ENCODE measurements at regions not wholly inside any gene's neighbourhood (a gene's known extent, or its start where the extent isn't known, plus 50 kb on each side); places are given as distances from the start of the nearest gene placed in this dataset.
"Not testable (repeated sequence)": the region's sequence is repeated elsewhere in the genome, so short reads cannot be mapped to it uniquely, and the experiment has no call there.

GRCh38 chr1:121517586-121518230, 332.9 kb downstream of the SRGAP2C start:
- Histone ChIP-seq H3K9ac (ENCODE audit: low read depth in 1 of 2, low read length in 2 of 2) (no peak overlapping the region), H3K4me3 (ENCODE audit: low read length in 2 of 2) (no peak overlapping the region), H3K27ac (ENCODE audit: low read depth in 2 of 2, low read length in 2 of 2) (no peak overlapping the region), H3K9me3 (ENCODE audit: control insufficient read depth in 2 of 2, low read length in 2 of 2) (no peaks in the 10 kb centered on the region), H3K27me3 (ENCODE audit: control insufficient read depth in 2 of 2, insufficient read depth in 2 of 2, low read length in 2 of 2) (peaks cover 3 to 4% of the 10 kb centered on the region in 2 donors), H3K4me1 (ENCODE audit: control insufficient read depth in 2 of 2, insufficient read depth in 2 of 2, low read length in 2 of 2) (no peaks in the 10 kb centered on the region), H3K36me3 (ENCODE audit: control insufficient read depth in 2 of 2, insufficient read depth in 2 of 2, low read length in 2 of 2) (no peaks in the 10 kb centered on the region)

DNA sequence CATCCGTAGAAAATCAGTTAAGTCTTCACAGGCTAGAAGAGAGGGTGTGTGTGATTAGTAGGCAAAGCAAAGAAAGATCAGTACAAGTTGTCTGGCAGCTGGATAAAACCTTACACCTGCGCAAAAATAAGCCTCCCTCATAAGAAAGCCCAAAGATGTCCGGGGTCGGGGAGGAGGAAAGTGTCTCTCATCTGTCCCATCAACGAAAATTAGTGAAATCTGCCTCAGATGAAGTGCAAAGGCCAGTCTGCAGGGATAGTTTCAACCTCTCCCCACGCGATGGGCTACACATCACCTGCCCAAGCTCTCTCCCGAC, 333.9 kb downstream of the SRGAP2C start:
- Histone ChIP-seq H3K4me1 (ENCODE audit: control insufficient read depth in 2 of 2, insufficient read depth in 2 of 2, low read length in 2 of 2) (no peaks in the 10 kb centered on the region), H3K36me3 (ENCODE audit: control insufficient read depth in 2 of 2, insufficient read depth in 2 of 2, low read length in 2 of 2) (no peaks in the 10 kb centered on the region), H3K4me3 (ENCODE audit: low read length in 2 of 2) (peak overlapping the region; percentile 23 to 56), H3K27ac (ENCODE audit: low read depth in 2 of 2, low read length in 2 of 2) (peak overlapping the region in 1 of 2 donors; percentile 65), H3K9ac (ENCODE audit: low read depth in 1 of 2, low read length in 2 of 2) (peak overlapping the region in 1 of 2 donors; percentile 24), H3K27me3 (ENCODE audit: control insufficient read depth in 2 of 2, insufficient read depth in 2 of 2, low read length in 2 of 2) (peaks cover 3 to 4% of the 10 kb centered on the region in 2 donors), H3K9me3 (ENCODE audit: control insufficient read depth in 2 of 2, low read length in 2 of 2) (no peaks in the 10 kb centered on the region)

- Histone ChIP-seq H3K4me3 (ENCODE audit: low read length in 2 of 2) (peak overlapping the region; percentile 23 to 63), H3K9ac (ENCODE audit: low read depth in 1 of 2, low read length in 2 of 2) (peak overlapping the region in 1 of 2 donors; percentile 24), H3K4me1 (ENCODE audit: control insufficient read depth in 2 of 2, insufficient read depth in 2 of 2, low read length in 2 of 2) (no peaks in the 10 kb centered on the region), H3K9me3 (ENCODE audit: control insufficient read depth in 2 of 2, low read length in 2 of 2) (no peaks in the 10 kb centered on the region), H3K27me3 (ENCODE audit: control insufficient read depth in 2 of 2, insufficient read depth in 2 of 2, low read length in 2 of 2) (peaks cover 3 to 4% of the 10 kb centered on the region in 2 donors), H3K36me3 (ENCODE audit: control insufficient read depth in 2 of 2, insufficient read depth in 2 of 2, low read length in 2 of 2) (no peaks in the 10 kb centered on the region), H3K27ac (ENCODE audit: low read depth in 2 of 2, low read length in 2 of 2) (peak overlapping the region in 1 of 2 donors; percentile 65)
Measured at GRCh38 chr1:121519042-121519755, 334.4 kb downstream of the SRGAP2C start.

DNA sequence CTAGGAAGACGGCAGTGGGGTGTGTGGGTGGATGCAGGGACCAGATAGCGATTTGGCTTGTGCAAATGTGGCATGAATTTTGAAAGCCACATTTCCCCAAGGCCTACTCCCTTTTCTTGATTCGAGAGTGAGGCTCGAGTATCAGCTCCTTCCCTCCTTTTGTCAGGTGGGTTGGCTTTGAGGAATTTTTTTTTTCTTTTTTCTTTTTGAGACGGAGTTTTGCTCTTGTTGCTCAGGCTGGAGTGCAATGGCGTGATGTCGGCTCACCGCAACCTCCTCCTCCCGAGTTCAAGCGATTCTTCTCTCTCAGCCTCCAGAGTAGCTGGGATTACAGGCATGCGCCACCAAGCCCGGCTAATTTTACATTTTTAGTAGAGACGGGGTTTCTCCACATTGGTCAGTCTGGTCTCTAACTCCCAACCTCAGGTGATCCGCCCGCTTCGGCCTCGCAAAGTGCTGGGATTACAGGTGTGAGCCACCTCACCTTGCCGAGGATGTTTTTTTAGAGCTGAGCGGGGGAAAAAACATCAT, 335.0 kb downstream of the SRGAP2C start:
- not testable (repeated sequence) for H3K27me3 ChIP-seq (ENCODE audit: control insufficient read depth in 2 of 2, insufficient read depth in 2 of 2, low read length in 2 of 2); H3K36me3 ChIP-seq (ENCODE audit: control insufficient read depth in 2 of 2, insufficient read depth in 2 of 2, low read length in 2 of 2); H3K9ac ChIP-seq (ENCODE audit: low read depth in 1 of 2, low read length in 2 of 2); H3K9me3 ChIP-seq (ENCODE audit: control insufficient read depth in 2 of 2, low read length in 2 of 2); H3K4me1 ChIP-seq (ENCODE audit: control insufficient read depth in 2 of 2, insufficient read depth in 2 of 2, low read length in 2 of 2)
- peak overlapping the region in 1 of 2 donors; percentile 65 for H3K27ac ChIP-seq (ENCODE audit: low read depth in 2 of 2, low read length in 2 of 2)
- H3K4me3 ChIP-seq (ENCODE audit: low read length in 2 of 2): peak overlapping the region; percentile 23 to 63

DNA sequence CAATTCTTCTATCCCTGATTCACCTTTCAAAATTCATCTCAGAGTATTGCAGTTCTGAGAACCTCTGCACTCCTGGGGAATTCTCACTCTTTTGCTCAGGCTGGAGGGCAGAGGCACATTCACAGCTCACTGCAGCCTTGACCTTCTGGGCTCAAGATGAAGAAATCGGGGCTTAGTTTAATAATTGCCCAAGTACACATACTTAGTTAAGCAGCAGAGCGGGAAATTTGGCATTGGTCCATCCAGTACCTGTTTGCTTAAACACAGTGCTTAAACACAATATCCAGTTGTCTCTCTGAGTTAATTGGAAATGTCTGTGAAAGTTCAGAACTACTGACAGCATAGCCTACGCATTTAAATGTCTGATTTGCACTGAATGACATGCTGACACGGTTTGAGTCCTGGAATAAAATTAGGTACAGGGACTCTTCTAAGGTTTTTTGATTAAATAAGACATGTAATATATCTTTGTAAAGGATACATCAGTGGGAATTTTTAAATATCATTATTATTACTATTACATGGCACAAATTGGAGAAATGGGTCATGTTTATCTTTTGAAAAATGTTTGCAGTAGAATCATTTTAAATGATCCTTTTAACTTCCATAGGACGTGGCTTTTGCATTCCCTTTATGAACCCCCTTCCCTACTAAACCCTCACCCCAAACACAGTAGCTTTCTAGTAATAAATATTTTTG, 337.4 kb downstream of the SRGAP2C start:
- H3K9ac ChIP-seq (ENCODE audit: low read depth in 1 of 2, low read length in 2 of 2): no peak overlapping the region

DNA sequence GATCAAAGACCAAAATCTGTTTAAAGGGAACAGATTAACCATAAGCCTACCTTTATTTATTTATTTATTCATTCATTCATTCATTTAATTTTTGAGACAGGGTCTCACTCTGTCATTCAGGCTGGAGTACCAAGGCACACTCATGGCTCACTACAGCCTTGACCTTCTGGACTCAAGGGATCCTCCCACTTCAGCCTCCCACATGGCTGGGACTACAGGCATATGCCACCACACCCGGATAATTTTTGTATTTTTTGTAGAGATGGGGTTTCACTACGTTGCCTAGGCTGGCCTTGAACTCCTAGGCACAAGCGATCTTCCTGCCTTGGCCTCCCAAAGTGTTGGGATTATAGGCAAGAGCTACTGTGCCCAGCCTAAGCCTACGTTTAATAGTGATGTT, 338.3 kb downstream of the SRGAP2C start:
- H3K4me1 ChIP-seq (ENCODE audit: control insufficient read depth in 2 of 2, insufficient read depth in 2 of 2, low read length in 2 of 2); H3K27ac ChIP-seq (ENCODE audit: low read depth in 2 of 2, low read length in 2 of 2); H3K27me3 ChIP-seq (ENCODE audit: control insufficient read depth in 2 of 2, insufficient read depth in 2 of 2, low read length in 2 of 2): not testable (repeated sequence)

More for the DNA sequence above, 337.4 kb downstream of the SRGAP2C start:
- H3K4me3 ChIP-seq (ENCODE audit: low read length in 2 of 2): no peak overlapping the region
- no peak overlapping the region for H3K27ac ChIP-seq (ENCODE audit: low read depth in 2 of 2, low read length in 2 of 2)
- H3K4me1 ChIP-seq (ENCODE audit: control insufficient read depth in 2 of 2, insufficient read depth in 2 of 2, low read length in 2 of 2): no peaks in the 10 kb centered on the region
- H3K9me3 ChIP-seq (ENCODE audit: control insufficient read depth in 2 of 2, low read length in 2 of 2): no peaks in the 10 kb centered on the region
- no peaks in the 10 kb centered on the region for H3K36me3 ChIP-seq (ENCODE audit: control insufficient read depth in 2 of 2, insufficient read depth in 2 of 2, low read length in 2 of 2)
- peaks cover 3 to 4% of the 10 kb centered on the region in 2 donors for H3K27me3 ChIP-seq (ENCODE audit: control insufficient read depth in 2 of 2, insufficient read depth in 2 of 2, low read length in 2 of 2)

DNA sequence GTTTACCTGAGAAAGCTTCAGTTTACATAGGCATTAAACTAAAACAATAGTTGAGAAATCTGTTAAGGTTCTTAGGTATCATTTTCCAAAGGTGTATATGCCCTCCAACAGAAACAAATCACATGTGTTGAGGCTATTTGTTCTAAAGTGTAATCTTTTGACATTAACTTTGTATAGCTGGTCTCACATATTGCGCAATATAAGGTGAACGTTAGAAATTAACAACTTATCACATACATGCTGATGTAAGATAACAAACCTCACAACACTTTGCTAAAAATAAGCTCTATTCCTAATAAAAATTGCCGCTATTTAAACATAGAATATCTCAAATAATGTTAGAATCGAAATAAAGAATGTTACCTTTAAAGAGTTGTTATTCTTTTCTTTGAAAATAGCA, 340.6 kb downstream of the SRGAP2C start:
- Histone ChIP-seq H3K9ac (ENCODE audit: low read depth in 1 of 2, low read length in 2 of 2) (no peak overlapping the region), H3K4me3 (ENCODE audit: low read length in 2 of 2) (no peak overlapping the region), H3K4me1 (ENCODE audit: control insufficient read depth in 2 of 2, insufficient read depth in 2 of 2, low read length in 2 of 2) (no peaks in the 10 kb centered on the region), H3K27ac (ENCODE audit: low read depth in 2 of 2, low read length in 2 of 2) (no peak overlapping the region), H3K36me3 (ENCODE audit: control insufficient read depth in 2 of 2, insufficient read depth in 2 of 2, low read length in 2 of 2) (no peaks in the 10 kb centered on the region), H3K9me3 (ENCODE audit: control insufficient read depth in 2 of 2, low read length in 2 of 2) (no peaks in the 10 kb centered on the region), H3K27me3 (ENCODE audit: control insufficient read depth in 2 of 2, insufficient read depth in 2 of 2, low read length in 2 of 2) (no peaks in the 10 kb centered on the region)

More for the DNA sequence above, 338.3 kb downstream of the SRGAP2C start:
- H3K36me3 ChIP-seq (ENCODE audit: control insufficient read depth in 2 of 2, insufficient read depth in 2 of 2, low read length in 2 of 2); H3K9ac ChIP-seq (ENCODE audit: low read depth in 1 of 2, low read length in 2 of 2); H3K4me3 ChIP-seq (ENCODE audit: low read length in 2 of 2); H3K9me3 ChIP-seq (ENCODE audit: control insufficient read depth in 2 of 2, low read length in 2 of 2): not testable (repeated sequence)

DNA sequence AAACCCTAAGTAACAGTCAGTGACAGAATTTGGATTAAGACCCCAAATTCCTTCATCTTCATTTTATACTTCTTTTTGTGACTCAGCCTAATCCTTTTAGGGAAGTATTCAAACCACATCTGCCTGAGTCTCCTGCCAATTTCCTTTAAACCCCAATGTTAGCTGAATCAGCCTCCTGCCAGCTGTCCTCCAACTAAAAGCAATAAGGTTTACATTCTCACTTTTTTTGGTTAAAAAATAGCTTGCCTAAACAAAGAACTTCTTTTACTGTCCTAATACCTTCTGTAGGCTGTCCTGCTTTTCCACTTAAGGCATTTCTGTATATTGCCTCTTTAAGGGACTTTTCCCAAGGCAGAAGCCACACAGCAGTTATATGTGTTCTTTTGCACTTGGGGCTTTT, 344.2 kb downstream of the SRGAP2C start:
- not testable (repeated sequence) for H3K4me3 ChIP-seq (ENCODE audit: low read length in 2 of 2); H3K27me3 ChIP-seq (ENCODE audit: control insufficient read depth in 2 of 2, insufficient read depth in 2 of 2, low read length in 2 of 2); H3K9ac ChIP-seq (ENCODE audit: low read depth in 1 of 2, low read length in 2 of 2); H3K4me1 ChIP-seq (ENCODE audit: control insufficient read depth in 2 of 2, insufficient read depth in 2 of 2, low read length in 2 of 2); H3K9me3 ChIP-seq (ENCODE audit: control insufficient read depth in 2 of 2, low read length in 2 of 2); H3K36me3 ChIP-seq (ENCODE audit: control insufficient read depth in 2 of 2, insufficient read depth in 2 of 2, low read length in 2 of 2); H3K27ac ChIP-seq (ENCODE audit: low read depth in 2 of 2, low read length in 2 of 2)

- H3K4me3 ChIP-seq (ENCODE audit: low read length in 2 of 2); H3K9me3 ChIP-seq (ENCODE audit: control insufficient read depth in 2 of 2, low read length in 2 of 2); H3K9ac ChIP-seq (ENCODE audit: low read depth in 1 of 2, low read length in 2 of 2); H3K36me3 ChIP-seq (ENCODE audit: control insufficient read depth in 2 of 2, insufficient read depth in 2 of 2, low read length in 2 of 2); H3K4me1 ChIP-seq (ENCODE audit: control insufficient read depth in 2 of 2, insufficient read depth in 2 of 2, low read length in 2 of 2); H3K27me3 ChIP-seq (ENCODE audit: control insufficient read depth in 2 of 2, insufficient read depth in 2 of 2, low read length in 2 of 2); H3K27ac ChIP-seq (ENCODE audit: low read depth in 2 of 2, low read length in 2 of 2): not testable (repeated sequence)
Measured at GRCh38 chr1:121530026-121530425, 345.3 kb downstream of the SRGAP2C start.

GRCh38 chr1:121531747-121532146, 347.0 kb downstream of the SRGAP2C start:
- not testable (repeated sequence) for H3K27me3 ChIP-seq (ENCODE audit: control insufficient read depth in 2 of 2, insufficient read depth in 2 of 2, low read length in 2 of 2); H3K4me3 ChIP-seq (ENCODE audit: low read length in 2 of 2); H3K9ac ChIP-seq (ENCODE audit: low read depth in 1 of 2, low read length in 2 of 2); H3K27ac ChIP-seq (ENCODE audit: low read depth in 2 of 2, low read length in 2 of 2); H3K4me1 ChIP-seq (ENCODE audit: control insufficient read depth in 2 of 2, insufficient read depth in 2 of 2, low read length in 2 of 2); H3K36me3 ChIP-seq (ENCODE audit: control insufficient read depth in 2 of 2, insufficient read depth in 2 of 2, low read length in 2 of 2); H3K9me3 ChIP-seq (ENCODE audit: control insufficient read depth in 2 of 2, low read length in 2 of 2)
